ENCODE measurements at regions not wholly inside any gene's neighbourhood (a gene's known extent, or its start where the extent isn't known, plus 50 kb on each side); places are given as distances from the start of the nearest gene placed in this dataset.

DNA sequence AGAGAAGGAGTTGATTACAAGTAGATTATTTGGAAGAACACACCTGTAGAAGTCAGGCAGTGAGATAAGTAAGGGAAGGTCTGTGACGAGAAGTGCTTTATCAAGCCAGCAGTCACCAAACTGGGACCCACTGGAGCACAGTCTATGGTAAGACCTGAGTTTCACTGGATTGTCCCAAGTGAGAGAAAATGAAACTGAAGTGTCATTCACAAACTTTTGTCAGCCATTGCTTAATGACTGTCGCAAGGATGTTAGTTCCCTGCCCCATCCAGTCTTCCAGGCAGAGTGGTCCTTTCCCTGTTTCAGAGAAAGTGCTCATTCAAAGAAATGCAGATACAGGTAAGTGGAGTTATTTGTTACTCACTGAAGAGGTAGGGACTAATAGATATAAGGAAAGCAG, 728.0 kb upstream of the TENM4 start:
- no peak overlapping the region for H3K9ac ChIP-seq (replicated peaks; ENCODE audit: extremely low read depth, insufficient read depth, low read length)
- no peaks in the 10 kb centered on the region for H3K36me3 ChIP-seq (ENCODE audit: control insufficient read depth in 2 of 2, extremely low read depth in 1 of 2, insufficient read depth in 2 of 2, low read length in 2 of 2)
- no peaks in the 10 kb centered on the region for H4K20me1 ChIP-seq (replicated peaks; ENCODE audit: control insufficient read depth, extremely low read depth, insufficient read depth, low read length)
- TF ChIP-seq JUN (IDR thresholded peaks at IDR 0.05; ENCODE audit: borderline replicate concordance, insufficient read depth, insufficient read length, low read depth) = no peak
- no peak for TF ChIP-seq GATA2 (IDR thresholded peaks at IDR 0.05; ENCODE audit: insufficient read depth, insufficient read length, low read depth, low read length)
- TF ChIP-seq FOS (IDR thresholded peaks at IDR 0.05; ENCODE audit: borderline replicate concordance, insufficient read depth, low read length) = no peak
- no peak for TF ChIP-seq POLR2AphosphoS5 (IDR thresholded peaks at IDR 0.05; ENCODE audit: insufficient read depth, low read depth, low read length)
- TF ChIP-seq EZH2 (IDR thresholded peaks at IDR 0.05; ENCODE audit: borderline replicate concordance, low read depth, low read length, severe bottlenecking) = no peak
- dilution Hi-C loops (cut with MboI; ENCODE audit: extremely low pct_ligation_motif_present, low sequenced_read_pairs) (no loop called here), intact Hi-C loops (cut with micrococcal nuclease) (no loop called here)
- no peak for DNase-seq (ENCODE audit: low read depth, low spot score)
- BruUV-seq (replicated peaks) = no TSS peak
- no peak for FAIRE-seq
- H3K4me1 ChIP-seq (ENCODE audit: control insufficient read depth, extremely low read depth, insufficient read depth, low read length) = no peaks in the 10 kb centered on the region
- H3K9me1 ChIP-seq (replicated peaks; ENCODE audit: control insufficient read depth, extremely low read depth, insufficient read depth, low read length) = no peaks in the 10 kb centered on the region
- no peak overlapping the region for H2AFZ ChIP-seq (ENCODE audit: low read depth, low read length)
- no peaks in the 10 kb centered on the region for H3K27me3 ChIP-seq (ENCODE audit: control insufficient read depth in 2 of 2, insufficient read depth in 2 of 2, low read length in 2 of 2)
- ChIA-PET POLR2A (no interaction called here), CTCF (no interaction called here)
- no peak overlapping the region for H3K4me3 ChIP-seq (replicated peaks in 1 of 3; ENCODE audit: insufficient read depth in 1 of 3, low read depth in 1 of 3, low read length in 3 of 3)
- no peak overlapping the region for H3K27ac ChIP-seq (ENCODE audit: insufficient read depth, low read depth, low read length)
- no peaks in the 10 kb centered on the region for H3K9me3 ChIP-seq (replicated peaks; ENCODE audit: control insufficient read depth, insufficient read depth, low read length)
- H3K79me2 ChIP-seq (ENCODE audit: control insufficient read depth, insufficient read depth, low read length) = no peaks in the 10 kb centered on the region
- H3K4me2 ChIP-seq (ENCODE audit: insufficient read depth, low read length) = no peak overlapping the region

DNA sequence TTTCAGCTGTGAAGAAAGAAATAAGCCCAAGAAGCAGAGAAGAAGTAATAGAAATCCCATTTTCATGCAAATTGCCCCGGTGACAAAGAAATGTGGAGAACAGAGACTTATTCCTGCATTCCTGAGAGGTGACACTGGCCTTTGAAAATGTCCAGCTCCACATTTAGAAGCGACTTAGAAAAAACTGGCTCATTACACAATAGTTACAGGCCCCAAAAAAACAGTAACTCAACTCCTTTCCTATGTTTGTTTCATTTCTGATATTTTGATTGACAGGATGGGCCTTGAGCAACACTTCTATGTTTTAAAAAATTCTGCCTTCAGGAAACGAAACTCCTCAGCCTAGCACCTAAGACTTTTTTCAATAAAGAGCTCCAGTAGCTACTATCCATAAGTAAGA, 726.9 kb upstream of the TENM4 start:
- no peak overlapping the region for H3K9ac ChIP-seq (replicated peaks; ENCODE audit: extremely low read depth, insufficient read depth, low read length)
- ChIA-PET POLR2A (no interaction called here), CTCF (no interaction called here)
- no peaks in the 10 kb centered on the region for H3K9me1 ChIP-seq (replicated peaks; ENCODE audit: control insufficient read depth, extremely low read depth, insufficient read depth, low read length)
- H3K9me3 ChIP-seq (replicated peaks; ENCODE audit: control insufficient read depth, insufficient read depth, low read length) = no peaks in the 10 kb centered on the region
- dilution Hi-C loops (cut with MboI; ENCODE audit: extremely low pct_ligation_motif_present, low sequenced_read_pairs) (no loop called here), intact Hi-C loops (cut with micrococcal nuclease) (no loop called here)
- no peak overlapping the region for H2AFZ ChIP-seq (ENCODE audit: low read depth, low read length)
- no peaks in the 10 kb centered on the region for H4K20me1 ChIP-seq (replicated peaks; ENCODE audit: control insufficient read depth, extremely low read depth, insufficient read depth, low read length)
- FAIRE-seq = no peak
- BruUV-seq (replicated peaks) = no TSS peak
- H3K4me3 ChIP-seq (replicated peaks in 1 of 3; ENCODE audit: insufficient read depth in 1 of 3, low read depth in 1 of 3, low read length in 3 of 3) = no peak overlapping the region
- no peak for DNase-seq (ENCODE audit: low read depth, low spot score)
- H3K36me3 ChIP-seq (ENCODE audit: control insufficient read depth in 2 of 2, extremely low read depth in 1 of 2, insufficient read depth in 2 of 2, low read length in 2 of 2) = no peaks in the 10 kb centered on the region
- H3K27ac ChIP-seq (ENCODE audit: insufficient read depth, low read depth, low read length) = no peak overlapping the region
- no peaks in the 10 kb centered on the region for H3K79me2 ChIP-seq (ENCODE audit: control insufficient read depth, insufficient read depth, low read length)
- no peak for TF ChIP-seq FOS (IDR thresholded peaks at IDR 0.05; ENCODE audit: borderline replicate concordance, insufficient read depth, low read length)
- no peak for TF ChIP-seq MYC (IDR thresholded peaks at IDR 0.05; ENCODE audit: low read depth, low read length)
- no peak for TF ChIP-seq POLR2AphosphoS5 (IDR thresholded peaks at IDR 0.05; ENCODE audit: insufficient read depth, low read depth, low read length)
- no peak for TF ChIP-seq JUN (IDR thresholded peaks at IDR 0.05; ENCODE audit: borderline replicate concordance, insufficient read depth, insufficient read length, low read depth)
- TF ChIP-seq, protein P1, sequence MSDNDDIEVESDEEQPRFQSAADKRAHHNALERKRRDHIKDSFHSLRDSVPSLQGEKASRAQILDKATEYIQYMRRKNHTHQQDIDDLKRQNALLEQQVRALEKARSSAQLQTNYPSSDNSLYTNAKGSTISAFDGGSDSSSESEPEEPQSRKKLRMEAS (IDR thresholded peaks at IDR 0.05; ENCODE audit: insufficient read depth, insufficient read length) = no peak
- TF ChIP-seq POLR2A (IDR thresholded peaks at IDR 0.05; ENCODE audit: low read depth, low read length) = no peak
- no peak for TF ChIP-seq EZH2 (IDR thresholded peaks at IDR 0.05; ENCODE audit: borderline replicate concordance, low read depth, low read length, severe bottlenecking)
- no peak for TF ChIP-seq GATA2 (IDR thresholded peaks at IDR 0.05; ENCODE audit: insufficient read depth, insufficient read length, low read depth, low read length)
- no peak for TF ChIP-seq CTCF (IDR thresholded peaks at IDR 0.05; ENCODE audit: extremely low read depth in 1 of 2, insufficient read depth in 1 of 2, low read depth in 1 of 2, low read length in 2 of 2)
- H3K27me3 ChIP-seq (ENCODE audit: control insufficient read depth in 2 of 2, insufficient read depth in 2 of 2, low read length in 2 of 2) = no peaks in the 10 kb centered on the region
- no peak overlapping the region for H3K4me2 ChIP-seq (ENCODE audit: insufficient read depth, low read length)
- H3K4me1 ChIP-seq (ENCODE audit: control insufficient read depth, extremely low read depth, insufficient read depth, low read length) = no peaks in the 10 kb centered on the region
